Upper lobe of right lung (tissue), 1 donor: ENCODE measurements at regions not wholly inside any gene's neighbourhood (a gene's known extent, or its start where the extent isn't known, plus 50 kb on each side); places are given as distances from the start of the nearest gene placed in this dataset.
"Not testable (repeated sequence)": the region's sequence is repeated elsewhere in the genome, so short reads cannot be mapped to it uniquely, and the experiment has no call there.

Source experiments
- ATAC-seq: fragments of 200-7000 bp; cut with Tn5 transposase; one replicate; pipeline ENCODE4 v1.9.1; 2020; ENCODE audit warnings: mild to moderate bottlenecking, moderate library complexity
- DNase-seq: peaks from one replicate; pipeline ENCODE4 v3.0.0-alpha.2; 2020
- H3K27ac ChIP-seq: fragments of 200-600 bp; one replicate; pipeline ENCODE4 v1.8.0; 2022
- H3K27me3 ChIP-seq: fragments of 200-600 bp; one replicate; pipeline ENCODE4 v1.8.0; 2022; ENCODE audit warnings: mild to moderate bottlenecking
- H3K36me3 ChIP-seq: fragments of 200-600 bp; one replicate; pipeline ENCODE4 v1.8.0; 2022
- H3K4me1 ChIP-seq: fragments of 200-600 bp; one replicate; pipeline ENCODE4 v1.8.0; 2022
- H3K4me3 ChIP-seq: fragments of 200-600 bp; one replicate; pipeline ENCODE4 v1.8.0; 2022; ENCODE audit warnings: mild to moderate bottlenecking
- H3K9me3 ChIP-seq: fragments of 200-600 bp; one replicate; pipeline ENCODE4 v1.8.0; 2022
- CTCF ChIP-seq: fragments of 200-600 bp; IDR thresholded peaks from one replicate; pipeline ENCODE4 v1.8.0; 2022; ENCODE audit warnings: antibody characterized with exemption
- intact Hi-C: fragments of 100-400 bp; cut with DNase I; formaldehyde crosslinking; loops from one replicate; pipeline ENCODE4 v1.11.0; 2022
- donor health status: DM: no; HTN: yes; CAD: no; lungs with severe emphysema.

DNA sequence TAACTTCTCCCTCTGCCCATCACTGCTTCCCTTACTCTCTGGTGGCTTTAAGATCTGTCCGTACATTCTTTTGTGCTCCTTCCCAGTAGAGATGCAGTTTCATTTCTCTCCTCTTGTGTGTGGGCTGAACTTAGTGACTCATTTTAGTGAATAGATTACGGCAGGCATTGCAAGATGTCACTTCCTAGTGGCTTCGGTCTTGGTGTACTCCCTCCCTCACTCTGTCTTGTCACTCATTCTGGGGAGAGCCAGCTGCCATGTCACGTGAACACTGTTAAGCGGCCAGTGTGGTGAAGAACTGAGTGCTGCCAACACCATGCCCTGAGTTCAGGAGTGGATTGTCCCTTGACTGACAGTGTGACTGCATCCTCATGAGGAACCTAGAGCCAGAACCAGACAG, 115.9 kb downstream of the OTOR start:
- H3K4me3 ChIP-seq: no peak overlapping the region
- intact Hi-C loops: no loop called here
- H3K27me3 ChIP-seq: no peaks in the 10 kb centered on the region
- no peaks in the 10 kb centered on the region for H3K4me1 ChIP-seq
- no peaks in the 10 kb centered on the region for H3K9me3 ChIP-seq
- no peak overlapping the region for H3K27ac ChIP-seq
- H3K36me3 ChIP-seq: no peaks in the 10 kb centered on the region
- no peak for TF ChIP-seq CTCF
- peak; percentile 74 for ATAC-seq
- DNase-seq: no peak

GRCh38 chr20:16864963-16865362, 116.8 kb downstream of the OTOR start:
- Histone ChIP-seq H3K36me3 (no peaks in the 10 kb centered on the region), H3K27me3 (no peaks in the 10 kb centered on the region), H3K27ac (no peak overlapping the region), H3K4me1 (no peaks in the 10 kb centered on the region), H3K4me3 (no peak overlapping the region), H3K9me3 (no peaks in the 10 kb centered on the region)
- TF ChIP-seq CTCF: no peak
- DNase-seq (no peak), ATAC-seq (peak; percentile 62)
- intact Hi-C loops: no loop called here

- ATAC-seq (no peak), DNase-seq (no peak)
- Histone ChIP-seq H3K4me3 (no peak overlapping the region), H3K27ac (no peak overlapping the region), H3K27me3 (no peaks in the 10 kb centered on the region), H3K9me3 (no peaks in the 10 kb centered on the region), H3K36me3 (no peaks in the 10 kb centered on the region), H3K4me1 (no peaks in the 10 kb centered on the region)
- TF ChIP-seq CTCF: no peak
- intact Hi-C loops: no loop called here
Measured at GRCh38 chr20:16865406-16865805, 117.2 kb downstream of the OTOR start.

DNA sequence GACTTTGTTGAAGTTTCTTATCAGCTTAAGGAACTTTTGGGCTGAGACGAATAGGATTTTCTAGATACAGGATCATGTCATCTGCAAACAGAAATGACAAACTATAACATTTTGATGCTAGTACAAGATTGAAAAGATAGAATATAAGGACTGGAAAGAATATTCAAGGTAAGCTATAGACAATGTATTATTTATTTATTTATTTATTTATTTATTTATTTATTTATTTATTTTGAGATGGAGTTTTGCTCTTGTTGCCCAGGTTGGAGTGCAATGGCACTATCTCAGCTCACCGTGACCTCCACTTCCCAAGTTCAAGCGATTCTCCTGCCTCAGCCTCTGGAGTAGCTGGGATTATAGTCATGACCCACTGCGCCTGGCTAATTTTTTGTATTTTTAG, 125.0 kb downstream of the OTOR start:
- DNase-seq, H3K27ac ChIP-seq, intact Hi-C loops, ATAC-seq, H3K9me3 ChIP-seq, H3K27me3 ChIP-seq, H3K36me3 ChIP-seq, H3K4me1 ChIP-seq, H3K4me3 ChIP-seq: not testable (repeated sequence)

DNA sequence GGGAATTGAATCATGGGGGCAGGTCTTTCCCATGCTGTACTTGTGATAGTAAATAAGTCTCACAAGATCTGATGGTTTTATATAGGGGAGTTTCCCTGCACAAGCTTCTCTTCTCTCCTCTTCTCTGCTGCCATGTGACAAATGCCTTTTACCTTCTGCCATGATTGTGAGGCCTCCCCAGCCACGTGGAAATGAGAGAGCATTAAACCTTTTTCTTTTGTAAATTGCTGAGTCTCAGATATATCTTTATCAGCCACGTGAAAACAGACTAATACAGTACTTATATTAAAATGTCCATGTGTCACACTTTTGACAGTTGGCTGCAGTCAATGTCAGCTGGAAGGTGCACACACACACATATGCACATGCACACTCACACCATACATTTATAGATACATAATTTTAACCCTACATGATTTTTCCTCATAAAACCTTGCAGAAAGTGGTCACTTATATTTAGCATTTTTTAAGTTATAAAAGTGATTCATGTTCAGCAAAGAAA, 128.9 kb downstream of the OTOR start:
- DNase-seq (no peak), ATAC-seq (no peak)
- intact Hi-C loops: no loop called here
- H3K4me3 ChIP-seq: no peak overlapping the region
- no peaks in the 10 kb centered on the region for H3K36me3 ChIP-seq
- H3K27ac ChIP-seq: no peak overlapping the region
- no peaks in the 10 kb centered on the region for H3K27me3 ChIP-seq
- H3K4me1 ChIP-seq: no peaks in the 10 kb centered on the region
- no peaks in the 10 kb centered on the region for H3K9me3 ChIP-seq
- TF ChIP-seq CTCF: no peak

- Histone ChIP-seq H3K4me1 (no peaks in the 10 kb centered on the region), H3K27ac (no peak overlapping the region), H3K27me3 (no peaks in the 10 kb centered on the region), H3K36me3 (no peaks in the 10 kb centered on the region), H3K4me3 (no peak overlapping the region), H3K9me3 (no peaks in the 10 kb centered on the region)
- intact Hi-C loops: no loop called here
- DNase-seq (no peak), ATAC-seq (no peak)
- no peak for TF ChIP-seq CTCF
Measured at GRCh38 chr20:16885746-16886145, 137.6 kb downstream of the OTOR start.
